Hematopoietic multipotent progenitor cell treated with erythropoietin and hydrocortisone succinate and interleukin-3 and kit ligand, for 4 days (in vitro differentiated cells): ENCODE measurements at regions not wholly inside any gene's neighbourhood (a gene's known extent, or its start where the extent isn't known, plus 50 kb on each side); places are given as distances from the start of the nearest gene placed in this dataset.
"Not testable (repeated sequence)": the region's sequence is repeated elsewhere in the genome, so short reads cannot be mapped to it uniquely, and the experiment has no call there.

Experiments used
- DNase-seq: peaks from one replicate; pipeline ENCODE4 v3.0.0-alpha.2; 2015

DNA sequence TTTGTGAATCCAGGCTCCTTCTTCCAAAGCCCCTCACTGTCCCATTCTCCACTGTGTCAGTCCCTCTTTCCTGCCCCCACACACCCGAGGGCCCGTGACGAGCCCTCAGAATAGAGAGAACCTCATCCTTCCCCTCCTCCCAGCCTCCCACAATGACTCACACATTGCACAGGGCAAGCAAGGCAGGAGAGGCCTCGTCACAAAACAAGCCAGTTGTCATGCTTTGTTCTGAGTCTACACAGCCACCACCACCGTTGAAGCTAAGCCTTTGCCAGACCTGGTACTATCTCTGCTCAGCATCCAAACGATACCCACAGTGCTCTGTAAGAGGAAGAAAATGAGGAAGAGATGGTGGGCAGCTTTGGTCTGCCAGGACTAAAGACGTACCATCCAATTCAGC is 142.2 kb upstream of the ZNF366 start:
- no peak for DNase-seq

DNA sequence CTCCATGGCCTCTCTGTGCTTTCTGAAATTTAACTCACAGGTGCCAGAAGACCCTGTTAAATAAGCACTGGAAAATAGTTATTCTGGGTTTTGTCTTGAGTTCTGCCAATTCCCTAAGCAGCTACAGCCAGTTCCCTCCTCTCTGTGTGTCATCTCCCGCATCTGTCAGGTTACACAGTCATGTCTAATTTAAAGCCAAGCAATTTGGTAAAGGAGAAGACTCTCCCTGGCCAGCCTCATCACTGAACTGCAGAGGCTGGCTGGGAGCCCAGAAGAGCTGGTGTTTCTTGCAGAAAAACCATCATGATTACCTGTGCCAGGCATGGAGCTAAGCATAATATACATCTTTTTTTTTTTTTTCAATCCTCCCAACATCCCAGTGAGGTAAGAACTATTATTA is 141.3 kb upstream of the ZNF366 start:
- no peak for DNase-seq

DNA sequence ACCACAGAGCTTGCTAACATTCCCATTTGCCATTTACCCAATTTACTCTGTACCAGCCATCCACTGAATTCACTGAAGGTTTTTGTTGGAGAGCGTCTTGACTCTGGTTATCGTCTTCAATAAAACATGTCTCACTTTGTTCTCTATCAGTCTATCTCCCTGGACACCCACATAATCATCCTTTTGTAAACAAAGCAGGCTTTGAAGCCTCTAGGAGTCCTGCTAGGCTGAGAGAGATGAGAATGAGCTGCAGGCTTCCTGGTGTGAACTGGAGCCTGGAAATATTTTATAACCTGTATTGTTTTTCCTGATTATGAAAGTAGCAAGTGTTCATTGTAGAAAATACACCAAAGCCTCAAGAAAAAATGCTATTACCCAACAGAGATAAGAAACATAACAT is 140.6 kb upstream of the ZNF366 start:
- DNase-seq = no peak

DNA sequence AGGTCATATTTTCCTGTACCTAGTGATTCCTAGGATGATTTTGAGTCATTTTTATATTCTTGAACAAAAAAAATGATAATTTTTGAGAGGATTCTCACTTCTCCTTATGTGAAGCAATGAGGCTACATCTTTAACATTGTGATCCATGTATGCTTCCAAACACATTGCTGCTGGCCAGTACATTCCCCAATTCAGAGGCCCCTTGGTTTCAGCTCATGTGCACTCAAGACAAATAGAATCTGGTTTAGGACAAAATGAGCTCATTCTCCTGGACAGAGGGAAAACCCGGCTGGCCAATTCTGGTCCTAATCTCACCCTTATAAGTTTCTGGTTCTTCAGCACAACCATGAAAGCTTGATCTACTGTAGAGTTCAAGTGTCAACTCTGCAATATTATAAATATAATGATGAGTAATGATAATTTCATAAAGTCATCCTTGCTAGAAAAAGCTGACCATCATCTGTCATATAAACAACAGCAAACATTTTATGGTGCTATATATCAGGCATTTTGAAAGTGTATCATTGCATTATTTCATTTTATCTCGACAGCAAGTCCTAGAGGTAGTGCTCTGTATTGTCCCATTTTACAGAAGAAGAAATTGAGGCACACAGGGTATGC is 139.1 kb upstream of the ZNF366 start:
- no peak for DNase-seq

DNA sequence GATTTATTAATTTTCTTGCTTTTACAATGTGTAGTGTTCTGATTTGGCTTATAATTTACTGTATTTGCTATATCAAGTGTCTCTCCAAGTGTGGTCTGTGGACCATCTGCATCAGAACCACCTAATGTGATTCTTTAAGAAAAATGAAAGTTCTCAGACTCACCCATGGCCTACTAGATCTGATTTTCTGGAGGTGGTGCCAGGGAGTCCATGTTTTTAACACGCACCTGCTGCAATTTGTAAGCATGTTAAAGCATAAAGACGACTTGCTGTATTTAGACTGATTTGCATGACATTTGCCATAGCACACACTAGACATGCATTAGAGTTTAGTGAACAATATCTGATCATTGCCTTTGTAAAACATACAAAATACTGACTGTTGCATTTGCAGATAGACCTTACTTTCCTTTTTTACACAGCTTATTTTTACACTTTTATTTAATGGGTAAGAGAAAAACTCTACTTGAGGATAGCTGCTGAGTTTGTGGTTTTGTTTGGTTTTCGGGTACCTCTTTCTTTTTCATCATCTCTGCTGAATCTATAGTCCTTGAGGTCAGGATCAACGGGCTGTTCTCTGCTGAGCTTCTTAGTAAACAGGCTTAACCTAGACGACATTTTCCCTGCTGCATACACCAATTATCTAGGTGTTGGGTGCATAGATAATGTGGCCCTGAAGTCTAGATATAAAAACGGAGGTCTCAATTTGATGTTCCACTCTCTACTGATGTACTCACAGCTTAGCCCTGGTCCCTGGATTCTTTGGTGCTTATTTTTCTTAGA is 138.0 kb upstream of the ZNF366 start:
- DNase-seq = no peak

DNA sequence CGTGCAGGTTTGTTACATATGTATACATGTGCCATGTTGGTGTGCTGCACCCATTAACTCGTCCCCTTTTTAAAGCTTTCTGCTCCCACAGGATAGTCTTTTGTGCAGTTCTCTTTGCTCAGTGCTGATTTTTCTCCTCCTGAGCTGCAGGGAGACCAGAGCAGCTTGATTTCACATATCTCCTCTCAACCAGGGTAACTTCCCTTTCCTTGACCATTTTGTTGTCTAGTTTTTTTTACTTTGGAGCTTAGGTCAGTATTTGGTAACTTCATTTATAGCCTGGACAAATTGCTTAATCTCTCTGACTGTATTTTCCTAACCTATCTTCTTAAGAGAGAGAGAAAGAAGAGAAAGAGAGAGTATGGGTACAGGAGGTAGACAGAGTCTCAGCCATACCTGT is 137.1 kb upstream of the ZNF366 start:
- no peak for DNase-seq

DNA sequence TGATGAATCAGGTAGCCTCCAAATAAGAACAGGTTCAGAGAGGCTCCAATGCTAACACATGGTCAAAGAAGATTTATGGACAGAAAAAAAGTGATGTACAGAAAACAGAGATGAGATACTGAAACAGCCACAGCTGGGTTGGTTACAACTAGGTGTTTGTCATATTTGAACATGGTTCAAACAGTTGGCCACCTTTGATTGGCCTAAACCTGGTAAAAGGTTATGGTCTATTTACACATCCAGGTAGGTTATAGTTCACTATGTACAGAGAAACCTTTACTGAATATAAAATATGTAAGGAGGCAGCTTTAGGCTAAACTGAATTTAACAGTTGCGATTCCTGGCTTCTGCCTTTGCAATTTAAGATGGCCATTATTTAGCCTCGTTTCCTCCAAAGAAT is 134.0 kb upstream of the ZNF366 start:
- DNase-seq = no peak

DNA sequence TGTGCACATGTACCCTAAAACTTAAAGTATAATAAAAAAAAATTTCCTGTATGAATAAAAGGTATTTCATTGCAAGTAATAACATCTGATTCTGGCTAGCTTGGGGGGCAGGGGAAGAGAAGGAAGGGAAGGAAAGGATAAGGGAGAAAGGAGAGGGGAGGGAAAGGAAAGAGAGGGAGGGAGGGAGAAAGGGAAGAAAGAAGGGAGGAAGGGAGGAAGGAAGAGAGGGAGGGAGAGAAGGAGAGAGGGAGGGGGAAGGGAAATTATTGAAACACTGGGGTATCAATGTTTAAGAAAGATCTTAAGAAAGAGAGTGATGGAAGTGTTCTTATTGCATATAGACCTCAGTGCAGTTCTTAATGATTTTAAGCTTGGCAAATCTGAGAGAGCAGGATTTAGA is 129.8 kb upstream of the ZNF366 start:
- no peak for DNase-seq

DNA sequence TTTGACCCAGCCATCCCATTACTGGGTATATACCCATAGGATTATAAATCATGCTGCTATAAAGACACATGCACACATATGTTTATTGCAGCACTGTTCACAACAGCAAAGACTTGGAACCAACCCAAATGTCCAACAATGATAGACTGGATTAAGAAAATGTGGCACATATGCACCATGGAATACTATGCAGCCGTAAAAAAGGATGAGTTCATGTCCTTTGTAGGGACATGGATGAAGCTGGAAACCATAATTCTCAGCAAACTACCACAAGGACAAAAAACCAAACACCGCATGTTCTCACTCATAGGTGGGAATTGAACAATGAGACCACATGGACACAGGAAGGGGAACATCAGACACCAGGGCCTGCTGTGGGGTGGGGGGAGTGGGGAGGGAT is 129.4 kb upstream of the ZNF366 start:
- not testable (repeated sequence) for DNase-seq

DNA sequence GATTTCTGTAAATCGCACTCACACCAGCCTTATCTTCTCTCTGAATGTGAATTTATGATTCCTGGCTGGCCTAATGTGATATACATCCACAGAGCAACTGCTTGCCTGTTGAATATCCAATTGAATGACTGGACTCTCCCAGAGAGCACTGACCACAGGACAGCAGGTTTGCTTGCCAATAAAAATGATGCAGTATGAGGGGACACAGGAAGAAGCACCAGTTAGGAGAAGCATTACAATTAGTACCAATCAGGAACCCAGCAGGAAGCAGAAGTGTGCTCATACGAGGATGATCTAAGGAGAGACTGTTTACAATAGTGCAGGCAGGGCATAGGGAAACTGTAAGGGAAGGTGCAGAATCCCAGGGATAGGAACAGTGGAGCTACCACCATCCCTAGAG is 127.2 kb upstream of the ZNF366 start:
- no peak for DNase-seq

DNA sequence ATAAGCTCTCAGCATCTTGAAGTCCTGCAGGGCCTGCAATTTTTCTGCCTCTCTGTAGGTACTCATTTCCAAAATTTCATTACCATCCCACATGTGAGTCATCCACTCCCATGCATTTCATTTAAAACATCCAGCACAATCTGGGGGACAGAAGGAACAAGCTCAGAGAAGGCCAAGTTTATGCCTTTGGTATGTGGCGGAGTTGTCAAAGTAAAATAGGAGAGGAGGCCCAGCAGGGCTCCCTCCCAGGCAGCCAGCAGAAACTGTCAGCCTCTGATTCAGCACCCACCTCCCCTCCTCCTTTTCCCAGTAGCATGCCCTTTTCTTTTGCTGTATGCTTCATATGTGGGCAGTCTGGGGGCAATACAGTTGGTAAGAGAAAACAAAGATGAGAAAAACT is 126.4 kb upstream of the ZNF366 start:
- DNase-seq = no peak

DNA sequence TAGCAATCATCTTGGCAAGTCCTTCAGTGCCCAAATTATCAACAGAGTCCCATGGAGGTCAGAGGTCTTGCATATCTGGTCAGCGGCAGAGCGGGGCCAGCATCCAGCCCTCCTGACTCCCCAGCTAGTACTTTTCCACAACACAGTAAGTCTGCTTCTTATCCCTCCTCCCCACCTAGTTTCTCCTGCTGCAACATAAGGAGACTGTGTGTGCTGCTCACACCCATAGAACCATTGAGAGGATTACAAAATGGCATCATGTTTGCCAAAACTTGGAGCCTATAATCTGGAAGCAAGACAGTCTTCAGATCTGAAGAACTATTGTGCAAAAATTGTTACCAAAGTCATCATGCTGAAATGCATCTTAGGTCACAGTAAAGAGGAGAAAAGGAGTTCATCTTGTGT is 125.8 kb upstream of the ZNF366 start:
- no peak for DNase-seq

DNA sequence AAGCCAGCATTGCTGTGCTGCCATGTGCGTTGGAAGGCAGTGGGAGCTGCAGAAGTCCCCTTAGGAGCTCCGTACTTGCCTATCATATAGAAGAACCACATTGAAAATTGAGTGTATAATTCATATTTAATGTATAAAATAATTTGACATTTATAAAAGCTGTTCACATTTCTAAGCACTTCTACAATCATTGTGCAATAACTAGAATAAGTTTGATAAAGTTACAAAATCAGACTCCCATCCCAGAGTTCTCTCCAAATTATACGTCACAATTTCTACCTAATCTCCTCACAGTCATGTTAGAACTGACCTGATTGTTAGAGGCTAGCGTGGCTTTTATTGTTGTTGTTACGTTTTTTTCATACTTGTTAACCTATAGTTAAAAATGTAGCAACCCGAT is 123.5 kb upstream of the ZNF366 start:
- DNase-seq = no peak

DNA sequence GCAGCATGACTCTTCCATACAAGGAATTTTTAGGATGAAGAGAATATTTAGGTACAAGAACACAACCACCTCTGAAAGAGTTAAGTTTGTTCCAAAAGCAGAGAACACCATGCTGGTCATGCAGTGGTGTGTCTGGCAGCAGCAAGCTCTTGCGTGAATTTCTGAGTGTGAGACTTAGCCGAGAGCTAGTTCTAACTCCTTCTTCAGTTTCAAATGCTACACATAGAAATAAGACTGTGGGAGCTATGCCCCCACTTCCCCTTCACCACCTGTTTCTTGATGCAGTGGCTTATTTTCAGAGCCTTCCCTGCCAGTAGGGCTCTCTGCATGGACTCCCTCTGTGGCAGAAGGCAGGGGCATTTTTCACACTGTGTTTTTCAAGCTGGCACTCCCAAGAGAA is 122.9 kb upstream of the ZNF366 start:
- no peak for DNase-seq

DNA sequence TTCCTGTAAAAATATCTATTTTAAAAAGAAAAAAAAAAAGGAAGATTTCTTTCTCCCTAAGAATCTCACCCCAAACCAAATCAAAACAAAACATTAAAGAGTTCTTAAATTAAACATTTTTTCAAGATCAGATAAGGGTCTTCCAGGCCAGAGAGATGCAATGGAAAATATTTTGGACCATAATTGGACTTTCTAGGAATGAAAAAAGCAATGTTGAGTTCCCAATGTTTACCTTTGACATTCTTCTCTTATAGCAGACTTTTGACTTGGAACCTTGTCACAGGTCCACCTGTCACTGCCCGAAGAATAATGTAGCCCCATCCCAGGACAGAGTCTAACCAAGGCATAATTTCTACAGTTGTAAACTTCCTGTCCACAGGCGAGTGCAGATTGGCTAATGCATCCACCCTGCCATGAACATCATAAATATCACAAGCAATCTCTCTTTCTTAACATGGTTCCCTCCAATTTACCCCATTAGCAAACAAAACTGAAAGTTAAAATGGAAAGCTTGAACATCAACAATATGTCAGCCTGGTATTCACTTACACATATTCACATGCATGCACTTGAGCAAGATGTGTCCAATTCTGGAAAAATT is 121.7 kb upstream of the ZNF366 start:
- no peak for DNase-seq

DNA sequence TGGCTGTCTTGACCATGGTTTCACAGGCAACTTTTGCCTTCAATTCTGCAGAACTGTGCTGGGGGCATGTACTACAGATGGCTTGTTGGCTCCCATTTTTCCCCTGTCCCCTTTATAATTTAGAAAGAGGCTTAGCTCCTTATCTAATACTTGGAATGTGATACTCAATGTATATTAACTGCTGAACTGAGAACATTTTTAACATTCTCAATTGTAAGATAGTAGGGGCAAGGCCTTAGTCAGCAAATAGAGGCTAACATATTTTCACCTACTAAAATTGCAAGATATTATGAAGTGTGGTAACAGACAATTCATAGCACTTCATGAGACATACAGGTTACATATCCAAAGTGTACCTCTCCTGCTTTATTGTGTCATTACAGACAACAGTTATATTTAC is 118.1 kb upstream of the ZNF366 start:
- no peak for DNase-seq

DNA sequence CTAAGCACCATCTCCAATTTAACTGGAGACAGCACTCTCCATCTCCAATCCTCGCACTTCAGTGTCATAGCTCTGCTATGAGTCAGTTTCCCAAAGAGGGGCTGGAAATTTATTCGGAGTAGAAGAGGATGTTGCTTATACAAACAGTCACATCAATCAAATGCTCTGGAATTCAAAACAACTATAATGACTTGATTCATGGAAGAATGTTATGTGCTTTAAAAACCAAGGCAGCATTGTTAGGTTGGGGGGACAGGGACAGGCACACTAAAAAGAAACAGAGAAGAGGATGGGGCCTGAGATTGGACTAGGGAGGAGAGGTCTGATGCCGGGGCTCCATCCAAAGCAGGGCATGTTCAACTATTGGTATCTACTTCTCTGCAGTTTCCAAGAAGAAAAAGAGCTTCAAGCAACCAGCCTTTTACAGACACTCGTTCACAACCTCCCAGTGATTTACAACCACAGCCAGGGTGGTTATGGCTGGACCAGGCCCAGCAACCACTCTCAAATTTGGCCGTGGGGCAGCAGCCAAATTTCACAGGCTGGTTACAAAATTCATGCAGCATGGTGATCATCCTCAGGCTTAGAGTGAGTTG is 117.5 kb upstream of the ZNF366 start:
- DNase-seq = no peak

DNA sequence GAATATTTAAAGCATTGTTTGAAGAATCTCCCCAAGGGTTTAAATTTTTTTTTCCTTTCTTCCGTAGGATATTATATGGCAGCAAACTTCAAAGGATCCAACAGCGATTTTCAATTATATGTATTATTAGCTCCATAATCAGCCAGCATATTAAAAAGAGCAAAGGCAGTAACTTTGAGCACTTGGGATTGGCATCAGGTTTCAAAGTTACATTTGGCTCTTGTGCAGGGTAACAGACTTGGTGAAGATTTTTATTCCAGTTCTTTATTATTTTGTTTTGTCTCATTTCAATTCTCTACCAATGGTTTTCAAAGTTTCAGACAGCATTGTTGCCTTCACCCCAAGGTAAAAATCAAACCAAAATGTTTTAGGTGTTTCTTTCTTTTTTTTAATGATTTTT is 116.7 kb upstream of the ZNF366 start:
- DNase-seq = no peak

DNA sequence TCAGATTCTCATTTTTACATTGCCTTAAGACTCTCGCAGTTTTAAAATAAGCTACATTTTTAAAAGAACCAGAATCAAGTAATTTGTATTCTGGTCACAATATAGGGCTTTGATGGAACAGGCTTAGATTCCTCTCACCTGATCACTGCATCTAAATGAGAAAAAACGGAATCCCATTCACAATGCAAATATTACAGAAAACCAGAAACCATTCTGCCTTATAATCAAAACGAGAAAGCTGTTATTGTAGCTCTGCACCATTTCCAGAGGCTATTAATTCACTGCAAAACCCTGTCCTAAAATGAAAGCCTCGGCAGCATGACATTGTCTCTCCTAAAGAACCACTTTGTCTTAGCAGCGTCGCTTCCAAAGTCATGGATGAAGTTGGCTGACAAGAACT is 116.1 kb upstream of the ZNF366 start:
- DNase-seq = no peak

DNA sequence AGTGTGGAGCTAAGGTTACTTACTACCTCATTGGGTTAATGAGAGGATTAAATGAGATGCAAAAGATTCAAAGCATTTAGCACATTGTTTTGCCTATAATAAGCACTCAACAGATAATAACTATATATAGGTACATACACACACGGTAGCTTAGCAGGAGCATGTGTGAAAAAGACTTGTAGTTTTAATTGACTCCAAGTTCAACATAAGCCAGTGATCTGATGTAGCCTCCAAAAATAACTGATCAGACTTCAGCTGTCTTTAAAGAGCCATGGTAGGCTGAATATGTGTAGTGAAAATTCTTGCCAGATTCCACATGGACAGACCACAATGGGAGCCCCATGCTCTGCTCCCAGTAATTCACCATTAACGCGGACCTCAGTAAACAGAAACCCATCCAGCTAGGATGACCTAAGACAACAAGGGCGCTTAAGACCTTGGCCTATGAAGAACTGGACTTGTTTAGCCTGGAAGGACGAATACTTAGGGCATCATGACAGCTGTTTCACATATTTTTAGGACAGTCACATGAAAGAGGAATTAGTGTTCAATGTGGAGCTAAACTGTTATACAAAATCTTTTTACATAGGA is 115.1 kb upstream of the ZNF366 start:
- no peak for DNase-seq

DNA sequence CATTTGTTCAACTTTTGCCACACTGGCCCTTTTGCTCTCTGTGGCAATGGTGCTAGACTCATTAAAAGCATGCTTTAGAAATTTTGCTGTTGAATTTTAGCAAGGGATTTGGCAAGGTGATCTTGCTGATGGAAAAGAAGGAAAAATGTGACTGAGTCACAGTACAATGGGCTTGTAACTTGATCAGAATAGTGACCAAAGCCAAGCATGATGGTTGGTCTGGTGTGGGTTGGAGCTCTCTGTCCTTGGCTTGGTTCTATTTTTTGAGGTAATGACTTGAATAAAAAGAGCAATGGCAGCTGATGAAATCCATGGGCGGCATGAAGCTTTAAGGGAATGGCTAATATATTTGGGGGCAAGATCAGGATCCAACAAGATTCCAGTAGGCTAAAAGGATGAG is 114.4 kb upstream of the ZNF366 start:
- no peak for DNase-seq

DNA sequence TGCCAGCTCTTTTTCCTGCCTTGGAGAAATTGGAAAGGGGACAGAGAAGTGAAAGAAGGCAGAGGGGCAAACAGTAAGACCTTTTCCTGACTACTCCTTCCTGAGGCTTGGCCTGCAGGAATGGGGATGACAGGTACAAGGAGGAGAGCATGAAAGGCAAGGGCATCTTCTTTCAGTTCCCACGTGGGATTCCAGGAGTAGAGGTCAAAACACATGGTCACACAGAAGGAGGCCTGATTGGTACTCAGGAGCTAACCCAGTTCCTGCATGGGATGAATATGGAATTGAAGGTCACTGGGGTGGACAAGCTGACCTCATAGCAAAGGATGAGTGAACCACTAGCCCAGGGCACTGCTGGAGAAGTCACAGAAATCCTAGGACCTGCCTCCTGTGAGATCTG is 112.5 kb upstream of the ZNF366 start:
- DNase-seq = no peak

DNA sequence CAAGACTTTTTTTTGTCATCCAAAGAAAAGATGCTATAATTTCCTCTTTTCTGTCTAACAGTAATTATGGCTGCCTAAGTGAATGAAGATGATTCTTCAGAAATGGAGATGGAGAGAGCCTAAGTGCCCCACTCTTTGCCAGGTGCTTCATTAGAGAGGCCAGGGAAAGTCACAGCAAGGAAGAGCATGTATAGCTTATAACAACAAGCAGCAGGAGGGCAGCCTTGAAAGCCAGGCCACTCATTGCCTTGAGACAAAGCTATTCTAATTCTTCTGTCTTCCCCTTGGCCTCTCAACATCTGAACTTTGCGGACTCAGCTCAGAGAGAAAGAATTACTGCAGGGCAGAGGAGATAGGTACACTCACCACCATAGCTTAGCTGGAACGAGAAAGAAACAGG is 112.0 kb upstream of the ZNF366 start:
- no peak for DNase-seq

DNA sequence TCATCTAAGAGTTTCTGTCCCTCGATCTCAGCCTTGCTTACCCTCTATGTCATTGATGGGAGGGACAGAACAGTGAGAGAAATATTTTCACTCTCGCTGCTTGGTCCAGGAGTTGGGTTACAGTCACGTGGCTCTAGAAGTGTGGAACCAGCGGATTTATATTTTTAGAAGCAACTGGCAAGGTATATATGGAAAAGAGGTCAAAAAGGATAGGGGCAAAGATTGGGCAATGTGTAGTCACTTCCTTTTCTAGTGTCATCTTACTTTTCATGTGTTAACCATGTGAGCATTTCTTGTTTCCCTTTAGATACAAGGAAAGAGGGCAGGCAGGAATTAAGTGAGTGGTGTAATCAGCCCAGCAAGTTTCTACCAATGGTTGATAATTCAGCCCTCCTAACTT is 111.5 kb upstream of the ZNF366 start:
- no peak for DNase-seq
